ENCODE measurements at regions not wholly inside any gene's neighbourhood (a gene's known extent, or its start where the extent isn't known, plus 50 kb on each side); places are given as distances from the start of the nearest gene placed in this dataset.

GRCh38 chr6:111984081-111984480, 69.8 kb upstream of the CCN6 start:
- TF ChIP-seq EZH2phosphoT487 (IDR thresholded peaks at IDR 0.05; ENCODE audit: insufficient read depth, low read depth) (no peak), EZH2 (IDR thresholded peaks at IDR 0.05; ENCODE audit: insufficient read depth, poor library complexity, severe bottlenecking) (no peak)

All from GM23248 (cell line).